ENCODE measurements at regions not wholly inside any gene's neighbourhood (a gene's known extent, or its start where the extent isn't known, plus 50 kb on each side); places are given as distances from the start of the nearest gene placed in this dataset.

- Mint-ChIP-seq H3K4me1 (ENCODE audit: low read depth, unreplicated experiment) (no peaks in the 10 kb centered on the region), H3K27ac (ENCODE audit: unreplicated experiment) (no peak overlapping the region), H3K27me3 (ENCODE audit: insufficient read depth, unreplicated experiment) (peaks cover 19% of the 10 kb centered on the region), H3K9me3 (ENCODE audit: unreplicated experiment) (no peaks in the 10 kb centered on the region), H3K36me3 (ENCODE audit: insufficient read depth, unreplicated experiment) (no peaks in the 10 kb centered on the region), H3K4me3 (ENCODE audit: unreplicated experiment) (no peak overlapping the region)
- Histone ChIP-seq H3K9me3 (no peaks in the 10 kb centered on the region), H3K36me3 (ENCODE audit: control insufficient read depth, insufficient read depth, low read length) (no peaks in the 10 kb centered on the region), H3K4me3 (ENCODE audit: low read depth, low read length) (no peak overlapping the region), H3K4me1 (no peaks in the 10 kb centered on the region), H3K27me3 (replicated peaks; ENCODE audit: control insufficient read depth, insufficient read depth, low read length) (no peaks in the 10 kb centered on the region)
- no TSS peak for BruUV-seq (replicated peaks)
- DNase-seq: no peak
- intact Hi-C loops (cut with micrococcal nuclease; ENCODE audit: unreplicated experiment): no loop called here
- ChIA-PET POLR2A (no interaction called here), CTCF (no interaction called here)
- TF ChIP-seq CTCF (IDR thresholded peaks at IDR 0.05; ENCODE audit: insufficient read depth in 1 of 2, low read depth in 1 of 2, low read length in 1 of 2, severe bottlenecking in 1 of 2, unreplicated experiment in 1 of 2): no peak
Measured at GRCh38 chr13:99878921-99879610, 92.5 kb downstream of the ZIC5 start.

GRCh38 chr13:99876651-99877050, 94.9 kb downstream of the ZIC5 start:
- H3K4me1 Mint-ChIP-seq (ENCODE audit: low read depth, unreplicated experiment): no peaks in the 10 kb centered on the region
- ChIA-PET POLR2A (no interaction called here), CTCF (no interaction called here)
- peaks cover 23% of the 10 kb centered on the region for H3K27me3 Mint-ChIP-seq (ENCODE audit: insufficient read depth, unreplicated experiment)
- no peaks in the 10 kb centered on the region for H3K9me3 Mint-ChIP-seq (ENCODE audit: unreplicated experiment)
- H3K4me3 Mint-ChIP-seq (ENCODE audit: unreplicated experiment): no peak overlapping the region
- Histone ChIP-seq H3K4me1 (no peaks in the 10 kb centered on the region), H3K9me3 (no peaks in the 10 kb centered on the region), H3K4me3 (ENCODE audit: low read depth, low read length) (no peak overlapping the region), H3K36me3 (ENCODE audit: control insufficient read depth, insufficient read depth, low read length) (no peaks in the 10 kb centered on the region), H3K27me3 (replicated peaks; ENCODE audit: control insufficient read depth, insufficient read depth, low read length) (no peaks in the 10 kb centered on the region)
- intact Hi-C loops (cut with micrococcal nuclease; ENCODE audit: unreplicated experiment): no loop called here
- TF ChIP-seq CTCF (IDR thresholded peaks at IDR 0.05; ENCODE audit: insufficient read depth in 1 of 2, low read depth in 1 of 2, low read length in 1 of 2, severe bottlenecking in 1 of 2, unreplicated experiment in 1 of 2): no peak
- BruUV-seq (replicated peaks): no TSS peak
- DNase-seq: no peak
- H3K36me3 Mint-ChIP-seq (ENCODE audit: insufficient read depth, unreplicated experiment): no peaks in the 10 kb centered on the region
- no peak overlapping the region for H3K27ac Mint-ChIP-seq (ENCODE audit: unreplicated experiment)

- CTCF ChIA-PET: no interaction called here
- POLR2A ChIA-PET: no interaction called here
Measured at GRCh38 chr13:99875391-99875790, 96.2 kb downstream of the ZIC5 start.

More at GRCh38 chr13:99875391-99875790, 96.2 kb downstream of the ZIC5 start:
- Mint-ChIP-seq H3K4me3 (ENCODE audit: unreplicated experiment) (no peak overlapping the region), H3K9me3 (ENCODE audit: unreplicated experiment) (no peaks in the 10 kb centered on the region), H3K36me3 (ENCODE audit: insufficient read depth, unreplicated experiment) (no peaks in the 10 kb centered on the region), H3K27ac (ENCODE audit: unreplicated experiment) (no peak overlapping the region), H3K4me1 (ENCODE audit: low read depth, unreplicated experiment) (no peaks in the 10 kb centered on the region), H3K27me3 (ENCODE audit: insufficient read depth, unreplicated experiment) (peaks cover 23% of the 10 kb centered on the region)
- DNase-seq: no peak
- no peaks in the 10 kb centered on the region for H3K9me3 ChIP-seq
- no peaks in the 10 kb centered on the region for H3K27me3 ChIP-seq (replicated peaks; ENCODE audit: control insufficient read depth, insufficient read depth, low read length)
- H3K4me3 ChIP-seq (ENCODE audit: low read depth, low read length): no peak overlapping the region
- H3K36me3 ChIP-seq (ENCODE audit: control insufficient read depth, insufficient read depth, low read length): no peaks in the 10 kb centered on the region
- no peak for TF ChIP-seq CTCF (IDR thresholded peaks at IDR 0.05; ENCODE audit: insufficient read depth in 1 of 2, low read depth in 1 of 2, low read length in 1 of 2, severe bottlenecking in 1 of 2, unreplicated experiment in 1 of 2)
- 0 out of 2 replicates have a peak, but pooled peaks cover 5% of the 10 kb centered on the region for H3K4me1 ChIP-seq
- intact Hi-C loops (cut with micrococcal nuclease; ENCODE audit: unreplicated experiment): no loop called here
- no TSS peak for BruUV-seq (replicated peaks)
